OCI-LY7 (cell line): ENCODE measurements at regions not wholly inside any gene's neighbourhood (a gene's known extent, or its start where the extent isn't known, plus 50 kb on each side); places are given as distances from the start of the nearest gene placed in this dataset.
A peak's percentile ranks its signal among the peaks of the same experiment; 100 is the strongest.

Experiments used
- BruUV-seq: library from RNA; stranded (reverse); fragments of 400-500 nt; replicated peaks from 2 replicates; lab custom pipeline; 2021; lab: Mats Ljungman, UMichigan
- CTCF ChIA-PET: fragments of 300-600 bp; sonication (Branson Sonifier 250); formaldehyde crosslinking; loops from one replicate; lab custom pipeline; 2022; ENCODE audit warnings: antibody characterized with exemption; ENCODE audit not compliant: unreplicated experiment; lab: Charles Lee
- POLR2A ChIA-PET: fragments of 300-600 bp; sonication (Branson Sonifier 250); formaldehyde crosslinking; loops from one replicate; lab custom pipeline; 2022; ENCODE audit warnings: antibody characterized with exemption; lab: Charles Lee
- DNase-seq: peaks from one replicate; pipeline ENCODE4 v3.0.0-alpha.2; 2015; ENCODE audit warnings: low spot score
- H2AFZ ChIP-seq: fragments of 200-600 bp; sonication (generic), shearing (Covaris generic); 2 replicates; pipeline ENCODE4 v1.6.1; 2014; ENCODE audit warnings: mild to moderate bottlenecking, antibody characterized with exemption, low read length, moderate library complexity
- H3K27ac ChIP-seq: fragments of 200-600 bp; sonication (generic); 2 replicates; pipeline ENCODE4 v1.5.1; 2014; ENCODE audit warnings: mixed run types, low read depth, mild to moderate bottlenecking, moderate library complexity, low read length, inconsistent platforms; ENCODE audit not compliant: poor library complexity, severe bottlenecking
- H3K36me3 ChIP-seq: fragments of 200-600 bp; sonication (generic); 2 replicates; pipeline ENCODE4 v1.6.1; 2014; ENCODE audit warnings: mild to moderate bottlenecking, antibody characterized with exemption, low read length, moderate library complexity, mixed read lengths; ENCODE audit not compliant: insufficient read depth
- H3K4me1 ChIP-seq: fragments of 200-600 bp; sonication (generic); 2 replicates; pipeline ENCODE4 v1.5.1; 2014; ENCODE audit warnings: mild to moderate bottlenecking, low read length; ENCODE audit not compliant: insufficient read depth, poor library complexity, severe bottlenecking
- H3K4me2 ChIP-seq: fragments of 200-600 bp; sonication (generic); 2 replicates; pipeline ENCODE4 v1.6.1; 2014; ENCODE audit warnings: mild to moderate bottlenecking, low read length
- H3K4me3 ChIP-seq: fragments of 200-600 bp; sonication (generic); 2 replicates; pipeline ENCODE4 v1.5.1; 2014; ENCODE audit warnings: mild to moderate bottlenecking, low read depth, low read length; ENCODE audit not compliant: poor library complexity, severe bottlenecking
- H3K79me2 ChIP-seq: fragments of 200-600 bp; sonication (generic); 2 replicates; pipeline ENCODE4 v1.6.1; 2016; ENCODE audit warnings: low read depth, mild to moderate bottlenecking, low read length, moderate library complexity, mixed read lengths; ENCODE audit not compliant: insufficient read depth
- H3K9me2 ChIP-seq: fragments of 200-600 bp; sonication (generic); 2 replicates; pipeline ENCODE4 v1.6.1; 2016; ENCODE audit warnings: mild to moderate bottlenecking, low read length, mixed read lengths; ENCODE audit not compliant: insufficient read depth
- H3K9me3 ChIP-seq: fragments of 200-600 bp; sonication (generic); 2 replicates; pipeline ENCODE4 v1.6.1; 2014; ENCODE audit warnings: mild to moderate bottlenecking, mixed run types, low read length, mixed read lengths
- H4K20me1 ChIP-seq: fragments of 200-600 bp; sonication (generic); 2 replicates; pipeline ENCODE4 v1.6.1; 2014; ENCODE audit warnings: mild to moderate bottlenecking, antibody characterized with exemption, low read length, moderate library complexity, mixed read lengths; ENCODE audit not compliant: insufficient read depth
- CTCF ChIP-seq: fragments of 200-600 bp; sonication (generic); conservative IDR thresholded peaks from 2 replicates; pipeline ENCODE4 v1.5.1; 2014; ENCODE audit warnings: mild to moderate bottlenecking, antibody characterized with exemption, low read length, moderate library complexity, mixed read lengths
- EZH2phosphoT487 ChIP-seq: fragments of 200-600 bp; sonication (generic); IDR thresholded peaks from 2 replicates; pipeline ENCODE4 v1.6.1; 2018; ENCODE audit warnings: low read depth, borderline replicate concordance, mild to moderate bottlenecking, mixed run types, antibody characterized with exemption, low read length, moderate library complexity, mixed read lengths
- intact Hi-C: fragments of 100-400 bp; cut with micrococcal nuclease; formaldehyde crosslinking; loops from one replicate; pipeline ENCODE4 v1.10.0; 2022; ENCODE audit not compliant: unreplicated experiment

- TF ChIP-seq CTCF (no peak), EZH2phosphoT487 (no peak)
- CTCF ChIA-PET, result no interaction called here
- no peak overlapping the region for H3K4me3 ChIP-seq
- no TSS peak for BruUV-seq
- H3K9me3 ChIP-seq, result no peaks in the 10 kb centered on the region
- no peak overlapping the region for H3K27ac ChIP-seq
- H3K9me2 ChIP-seq, result no peaks in the 10 kb centered on the region
- H3K4me1 ChIP-seq, result peaks cover 12% of the 10 kb centered on the region
- H3K36me3 ChIP-seq, result no peaks in the 10 kb centered on the region
- H3K4me2 ChIP-seq, result peak overlapping the region; percentile 32
- no peaks in the 10 kb centered on the region for H4K20me1 ChIP-seq
- no peaks in the 10 kb centered on the region for H3K79me2 ChIP-seq
- intact Hi-C loops, result no loop called here
- no peak overlapping the region for H2AFZ ChIP-seq
- POLR2A ChIA-PET, result interaction anchor here (0.6 to 1.0 kb wide), 2 partner anchors 181 to 307 kb away, joined by 3 to 4 read pairs; no protein-coding TSS in a partner anchor
- DNase-seq, result peak; percentile 62
Measured at GRCh38 chr14:42222924-42223471, 616.3 kb downstream of the LRFN5 start.

GRCh38 chr14:42214981-42215491 lies 608.4 kb downstream of the LRFN5 start:
- H3K4me1 ChIP-seq, result no peaks in the 10 kb centered on the region
- H2AFZ ChIP-seq, result no peak overlapping the region
- no peaks in the 10 kb centered on the region for H3K9me3 ChIP-seq
- DNase-seq, result no peak
- no peak overlapping the region for H3K4me2 ChIP-seq
- H3K9me2 ChIP-seq, result no peaks in the 10 kb centered on the region
- no peaks in the 10 kb centered on the region for H4K20me1 ChIP-seq
- POLR2A ChIA-PET, result no interaction called here
- H3K27ac ChIP-seq, result no peak overlapping the region
- no TSS peak for BruUV-seq
- H3K36me3 ChIP-seq, result no peaks in the 10 kb centered on the region
- TF ChIP-seq EZH2phosphoT487 (no peak), CTCF (no peak)
- CTCF ChIA-PET, result no interaction called here
- no peaks in the 10 kb centered on the region for H3K79me2 ChIP-seq
- no peak overlapping the region for H3K4me3 ChIP-seq
- intact Hi-C loops, result no loop called here

- Histone ChIP-seq H3K9me2 (no peaks in the 10 kb centered on the region), H3K4me1 (no peaks in the 10 kb centered on the region), H3K36me3 (no peaks in the 10 kb centered on the region), H3K9me3 (no peaks in the 10 kb centered on the region), H4K20me1 (no peaks in the 10 kb centered on the region), H3K4me3 (no peak overlapping the region), H2AFZ (no peak overlapping the region), H3K4me2 (no peak overlapping the region), H3K27ac (no peak overlapping the region), H3K79me2 (no peaks in the 10 kb centered on the region)
- CTCF ChIA-PET, result no interaction called here
- intact Hi-C loops, result no loop called here
- no TSS peak for BruUV-seq
- POLR2A ChIA-PET, result no interaction called here
- 0 out of 2 replicates have a peak, but pooled peaks have one; percentile 13 for TF ChIP-seq CTCF
- TF ChIP-seq EZH2phosphoT487, result no peak
- no peak for DNase-seq
Measured at GRCh38 chr14:42200957-42201356, 594.3 kb downstream of the LRFN5 start.
